ENCODE measurements at regions not wholly inside any gene's neighbourhood (a gene's known extent, or its start where the extent isn't known, plus 50 kb on each side); places are given as distances from the start of the nearest gene placed in this dataset.
"Not testable (repeated sequence)": the region's sequence is repeated elsewhere in the genome, so short reads cannot be mapped to it uniquely, and the experiment has no call there.

GRCh38 chr3:130151555-130151954 is 69.9 kb downstream of the ALG1L2 start:
- H3K4me3 ChIP-seq (ENCODE audit: low read length); DNase-seq (ENCODE audit: low read depth): not testable (repeated sequence)

GRCh38 chr3:130153247-130153646 is 71.6 kb downstream of the ALG1L2 start:
- not testable (repeated sequence) for DNase-seq (ENCODE audit: low read depth); H3K4me3 ChIP-seq (ENCODE audit: low read length)

- not testable (repeated sequence) for DNase-seq (ENCODE audit: low read depth); H3K4me3 ChIP-seq (ENCODE audit: low read length)
These were observed 73.8 kb downstream of the ALG1L2 start for GRCh38 chr3:130155464-130155863.

GRCh38 chr3:130166856-130167255 is 85.2 kb downstream of the ALG1L2 start:
- not testable (repeated sequence) for DNase-seq (ENCODE audit: low read depth); H3K4me3 ChIP-seq (ENCODE audit: low read length)

GRCh38 chr3:130175195-130175594 is 93.6 kb downstream of the ALG1L2 start:
- H3K4me3 ChIP-seq (ENCODE audit: low read length); DNase-seq (ENCODE audit: low read depth): not testable (repeated sequence)

GRCh38 chr3:130176476-130177256 is 95.0 kb downstream of the ALG1L2 start:
- not testable (repeated sequence) for DNase-seq (ENCODE audit: low read depth); H3K4me3 ChIP-seq (ENCODE audit: low read length)

GRCh38 chr3:130178835-130179234 is 97.2 kb downstream of the ALG1L2 start:
- not testable (repeated sequence) for DNase-seq (ENCODE audit: low read depth); H3K4me3 ChIP-seq (ENCODE audit: low read length)

- peak overlapping the region; percentile 41 for H3K4me3 ChIP-seq (ENCODE audit: low read length)
- peak; percentile 5 for DNase-seq (ENCODE audit: low read depth)
These were observed 97.8 kb downstream of the ALG1L2 start for GRCh38 chr3:130179353-130179970.

- DNase-seq (ENCODE audit: low read depth); H3K4me3 ChIP-seq (ENCODE audit: low read length): not testable (repeated sequence)
These were observed 100.8 kb downstream of the ALG1L2 start for GRCh38 chr3:130182475-130182874.

- not testable (repeated sequence) for DNase-seq (ENCODE audit: low read depth); H3K4me3 ChIP-seq (ENCODE audit: low read length)
These were observed 102.1 kb downstream of the ALG1L2 start for GRCh38 chr3:130183689-130184088.

GRCh38 chr3:130184152-130185024 is 102.8 kb downstream of the ALG1L2 start:
- DNase-seq (ENCODE audit: low read depth); H3K4me3 ChIP-seq (ENCODE audit: low read length): not testable (repeated sequence)

- not testable (repeated sequence) for DNase-seq (ENCODE audit: low read depth); H3K4me3 ChIP-seq (ENCODE audit: low read length)
These were observed 119.6 kb downstream of the ALG1L2 start for GRCh38 chr3:130201272-130201671.

GRCh38 chr3:130203633-130204032 is 122.0 kb downstream of the ALG1L2 start:
- DNase-seq (ENCODE audit: low read depth); H3K4me3 ChIP-seq (ENCODE audit: low read length): not testable (repeated sequence)

- no peak overlapping the region for H3K4me3 ChIP-seq (ENCODE audit: low read length)
- no peak for TF ChIP-seq CTCF (conservative IDR thresholded peaks at IDR 0.05; ENCODE audit: low read length)
- no peak for DNase-seq (ENCODE audit: low read depth)
These were observed 117.9 kb upstream of the COL6A5 start for GRCh38 chr3:130227540-130227939.

Data from AG10803 (cell line).